Esophagus (tissue), 2 donors: ENCODE measurements at regions not wholly inside any gene's neighbourhood (a gene's known extent, or its start where the extent isn't known, plus 50 kb on each side); places are given as distances from the start of the nearest gene placed in this dataset.

ENCODE experiments used
- H3K27ac ChIP-seq, 2 donors: one replicate each; pipeline ENCODE4 v1.5.1; 2013; ENCODE audit warnings: low read depth in 2 of 2, mild to moderate bottlenecking in 2 of 2, inconsistent platforms in 1 of 2, low read length in 1 of 2, moderate library complexity in 1 of 2
- H3K27me3 ChIP-seq, 2 donors: one replicate each; pipeline ENCODE4 v1.6.1; 2013; ENCODE audit warnings: low read length in 2 of 2, control low read depth in 1 of 2, mild to moderate bottlenecking in 1 of 2; ENCODE audit not compliant: insufficient read depth in 2 of 2, control insufficient read depth in 1 of 2
- H3K36me3 ChIP-seq, 2 donors: one replicate each; pipeline ENCODE4 v1.6.1; 2013; ENCODE audit warnings: low read length in 1 of 2; ENCODE audit not compliant: control insufficient read depth in 2 of 2, insufficient read depth in 2 of 2
- H3K4me1 ChIP-seq, 2 donors: one replicate each; pipeline ENCODE4 v1.6.1; 2013; ENCODE audit warnings: low read length in 1 of 2; ENCODE audit not compliant: control insufficient read depth in 2 of 2, insufficient read depth in 2 of 2
- H3K4me3 ChIP-seq, 2 donors: one replicate each; pipeline ENCODE4 v1.5.1; 2013; ENCODE audit warnings: low read length in 2 of 2, mild to moderate bottlenecking in 2 of 2, low read depth in 1 of 2, moderate library complexity in 1 of 2
- H3K9me3 ChIP-seq, 2 donors: one replicate each; pipeline ENCODE4 v1.6.1; 2013; ENCODE audit warnings: mild to moderate bottlenecking in 2 of 2, low read depth in 1 of 2, low read length in 1 of 2, moderate library complexity in 1 of 2; ENCODE audit not compliant: control insufficient read depth in 2 of 2, insufficient read depth in 1 of 2
- WGBS, 2 donors: extraction: QIAGEN DNeasy Blood & Tissue Kit; methylation state at CpG; one replicate each; pipeline ENCODE4 v1.1.7; 2013; 5-methylcytosine and 5-hydroxymethylcytosine counted together
- donor health status: healthy with polysubstance abuse.
- donor health status: Bipolar disorder and iron deficiency.

DNA sequence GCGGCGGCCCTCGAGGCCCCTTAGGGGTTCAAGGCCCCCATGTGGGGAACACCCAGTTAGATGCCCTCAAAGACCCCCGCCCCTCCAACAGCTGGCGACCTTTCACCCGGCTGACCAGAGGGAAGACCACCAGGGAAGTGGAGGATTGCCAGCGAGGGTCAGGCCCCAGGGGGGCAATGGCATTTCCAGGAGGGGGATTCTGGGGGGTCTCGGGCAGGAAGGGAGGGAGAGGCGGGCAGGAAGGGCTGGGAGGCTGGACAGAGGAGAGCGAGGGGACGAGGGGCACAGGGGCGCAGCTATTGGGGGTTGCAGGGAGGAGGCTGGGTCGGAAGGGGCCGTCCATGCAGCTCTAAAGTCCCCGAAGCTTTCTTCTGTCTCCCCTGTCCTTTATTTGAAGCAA lies 139.5 kb downstream of the C16orf95 start:
- H3K4me3 ChIP-seq = no peak overlapping the region
- H3K27ac ChIP-seq = no peak overlapping the region
- 59 to 70% methylated on average over 15 of the region's 15 CpGs for WGBS, 2 donors
- no peaks in the 10 kb centered on the region for H3K4me1 ChIP-seq
- H3K36me3 ChIP-seq = no peaks in the 10 kb centered on the region
- no peaks in the 10 kb centered on the region for H3K9me3 ChIP-seq
- H3K27me3 ChIP-seq = no peaks in the 10 kb centered on the region

DNA sequence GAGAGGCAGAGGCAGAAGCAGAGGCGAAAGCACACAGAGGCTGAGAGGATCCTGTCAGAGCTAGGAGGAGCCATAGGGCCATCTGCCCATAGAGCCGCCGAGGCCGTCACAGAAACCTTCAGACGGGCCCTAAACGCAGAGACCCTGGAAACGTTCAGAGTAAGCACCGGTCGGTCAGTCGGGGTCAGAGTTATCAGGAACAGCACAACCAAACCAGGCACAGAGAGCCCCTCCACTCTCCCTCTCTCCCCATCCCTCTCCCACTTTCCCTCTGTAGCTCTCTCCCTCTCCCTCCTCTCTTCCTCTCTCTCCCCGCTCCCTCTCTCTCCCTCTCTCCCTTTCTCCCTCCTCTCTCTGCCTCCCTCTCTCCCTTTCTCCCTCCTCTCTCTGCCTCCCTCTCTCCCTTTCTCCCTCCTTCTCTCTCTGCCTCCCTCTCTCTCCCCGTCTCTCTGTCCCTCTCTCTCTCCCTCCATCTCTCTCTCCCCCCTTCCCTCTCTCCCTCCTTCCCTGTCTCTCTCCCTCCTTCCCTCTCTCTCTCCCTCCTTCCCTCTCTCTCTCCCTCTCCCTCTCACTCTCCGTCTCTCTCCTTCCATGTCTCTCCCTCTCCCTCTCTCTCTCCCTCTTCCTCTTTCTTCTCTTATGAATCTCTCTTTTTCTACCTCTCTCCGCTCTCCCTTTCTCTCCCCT lies 138.9 kb downstream of the C16orf95 start:
- Histone ChIP-seq H3K27me3 (no peaks in the 10 kb centered on the region), H3K4me1 (no peaks in the 10 kb centered on the region), H3K36me3 (no peaks in the 10 kb centered on the region), H3K27ac (no peak overlapping the region), H3K9me3 (no peaks in the 10 kb centered on the region), H3K4me3 (no peak overlapping the region)
- 39 to 43% methylated on average over 13 to 14 of the region's 14 CpGs for WGBS, 2 donors

DNA sequence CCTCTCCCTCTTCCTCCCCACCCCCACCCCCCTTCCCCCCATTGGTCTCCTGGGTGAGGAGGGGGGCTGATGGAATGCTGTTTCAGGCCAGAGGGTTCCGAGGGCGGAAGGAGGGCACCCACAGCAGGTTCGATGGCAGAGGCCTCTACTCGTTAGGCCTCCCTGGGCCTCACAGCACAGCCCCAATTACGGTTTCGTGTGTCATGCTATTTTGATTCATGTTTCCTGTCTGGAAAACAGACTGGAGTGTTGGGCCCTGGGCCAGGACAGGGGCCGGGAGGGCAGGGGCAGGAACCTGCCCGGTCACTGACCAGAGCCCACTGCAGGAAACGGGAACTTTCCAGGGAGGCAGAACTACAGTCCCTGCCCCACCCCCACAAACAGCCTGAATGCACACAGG lies 138.2 kb downstream of the C16orf95 start:
- no peak overlapping the region for H3K27ac ChIP-seq
- WGBS, 2 donors = 35 to 50% methylated on average over 9 of the region's 9 CpGs
- H3K9me3 ChIP-seq = no peaks in the 10 kb centered on the region
- H3K36me3 ChIP-seq = no peaks in the 10 kb centered on the region
- no peak overlapping the region for H3K4me3 ChIP-seq
- H3K4me1 ChIP-seq = no peaks in the 10 kb centered on the region
- no peaks in the 10 kb centered on the region for H3K27me3 ChIP-seq

DNA sequence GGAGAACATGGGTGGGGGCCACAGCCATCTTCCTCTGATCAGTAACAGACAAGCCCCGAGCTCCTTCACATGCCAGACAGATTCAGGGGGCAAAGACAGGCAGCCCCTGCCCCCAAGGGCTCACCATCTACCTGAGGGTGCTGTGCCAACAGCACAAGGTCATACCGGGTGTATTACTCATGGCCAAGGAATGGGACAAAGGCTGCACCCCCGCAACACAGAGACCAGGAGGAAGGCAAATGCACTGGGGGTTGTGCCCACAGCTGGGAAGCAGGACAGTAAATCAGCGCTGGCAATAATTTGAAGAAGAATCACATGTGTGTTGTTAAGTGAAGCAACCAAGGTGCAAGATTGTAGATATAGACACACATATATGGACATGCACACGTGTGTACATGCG lies 137.1 kb downstream of the C16orf95 start:
- H3K4me3 ChIP-seq = no peak overlapping the region
- no peak overlapping the region for H3K27ac ChIP-seq
- H3K27me3 ChIP-seq = no peaks in the 10 kb centered on the region
- no peaks in the 10 kb centered on the region for H3K9me3 ChIP-seq
- no peaks in the 10 kb centered on the region for H3K4me1 ChIP-seq
- no peaks in the 10 kb centered on the region for H3K36me3 ChIP-seq
- 81 to 84% methylated on average over 6 of the region's 6 CpGs for WGBS, 2 donors

DNA sequence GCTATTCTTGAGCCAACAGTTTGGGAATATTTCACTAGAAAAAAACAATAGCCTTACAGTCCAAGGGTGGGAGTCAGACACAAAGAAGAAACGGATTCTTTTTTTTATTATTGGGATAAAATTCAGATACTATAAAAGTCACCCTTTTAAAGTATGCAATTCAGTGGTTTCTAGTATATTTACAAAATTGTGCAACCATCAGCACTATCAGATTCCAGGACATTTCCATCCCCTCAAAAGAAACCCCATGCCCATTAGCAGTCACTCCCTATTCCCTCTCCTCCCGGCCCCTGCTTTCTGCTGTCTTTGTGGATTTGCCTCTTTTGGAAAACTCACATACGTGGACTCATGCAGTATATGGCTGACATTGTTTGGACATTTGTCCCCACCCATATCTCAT lies 134.4 kb downstream of the C16orf95 start:
- no peaks in the 10 kb centered on the region for H3K36me3 ChIP-seq
- no peaks in the 10 kb centered on the region for H3K4me1 ChIP-seq
- H3K27ac ChIP-seq = no peak overlapping the region
- H3K27me3 ChIP-seq = no peaks in the 10 kb centered on the region
- H3K4me3 ChIP-seq = no peak overlapping the region
- peaks cover 0 to 7% of the 10 kb centered on the region in 2 donors for H3K9me3 ChIP-seq
- WGBS, 2 donors = 77 to 83% methylated on average over 3 of the region's 3 CpGs

DNA sequence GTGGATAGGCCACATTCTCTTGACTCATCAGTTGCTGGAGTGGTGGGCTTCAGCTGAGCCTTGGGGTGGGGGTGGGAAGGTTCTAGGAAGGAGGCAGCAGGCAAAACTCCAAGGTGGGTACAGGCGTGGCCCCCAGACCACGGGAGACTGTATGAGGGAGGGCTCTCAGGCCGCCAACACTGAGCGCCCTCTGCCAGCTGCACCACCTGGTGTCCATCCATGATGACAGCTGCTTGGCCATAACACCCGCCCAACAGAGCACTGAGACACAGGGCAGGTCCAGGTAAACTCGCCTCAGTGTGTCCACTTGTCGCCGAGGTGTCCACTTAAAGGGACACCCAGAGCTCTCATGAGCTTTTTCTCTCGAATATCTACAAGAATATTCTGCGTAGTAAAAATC lies 133.5 kb downstream of the C16orf95 start:
- 82 to 89% methylated on average over 10 of the region's 10 CpGs for WGBS, 2 donors
- Histone ChIP-seq H3K27me3 (no peaks in the 10 kb centered on the region), H3K9me3 (peaks cover 0 to 12% of the 10 kb centered on the region in 2 donors), H3K36me3 (no peaks in the 10 kb centered on the region), H3K4me3 (no peak overlapping the region), H3K27ac (no peak overlapping the region), H3K4me1 (no peaks in the 10 kb centered on the region)

DNA sequence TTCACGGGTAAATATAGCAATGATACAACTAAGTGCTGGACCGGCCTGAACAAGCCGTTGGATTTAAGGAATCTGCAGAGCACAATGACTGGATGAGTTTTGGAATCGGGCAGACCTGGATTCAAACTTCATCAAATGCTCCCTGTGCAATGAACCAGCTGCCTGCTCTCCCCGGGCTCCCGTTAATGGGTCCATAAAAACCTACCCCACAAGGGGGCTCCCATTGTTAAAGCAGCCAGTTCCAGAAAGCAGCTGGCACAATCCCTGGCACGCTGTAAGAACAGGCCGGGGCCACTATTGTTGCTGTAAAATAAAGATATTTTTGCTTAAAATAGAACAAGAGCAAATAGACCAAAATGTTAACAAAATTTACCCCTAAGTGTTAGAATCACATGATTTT lies 131.9 kb downstream of the C16orf95 start:
- H3K27me3 ChIP-seq = no peaks in the 10 kb centered on the region

DNA sequence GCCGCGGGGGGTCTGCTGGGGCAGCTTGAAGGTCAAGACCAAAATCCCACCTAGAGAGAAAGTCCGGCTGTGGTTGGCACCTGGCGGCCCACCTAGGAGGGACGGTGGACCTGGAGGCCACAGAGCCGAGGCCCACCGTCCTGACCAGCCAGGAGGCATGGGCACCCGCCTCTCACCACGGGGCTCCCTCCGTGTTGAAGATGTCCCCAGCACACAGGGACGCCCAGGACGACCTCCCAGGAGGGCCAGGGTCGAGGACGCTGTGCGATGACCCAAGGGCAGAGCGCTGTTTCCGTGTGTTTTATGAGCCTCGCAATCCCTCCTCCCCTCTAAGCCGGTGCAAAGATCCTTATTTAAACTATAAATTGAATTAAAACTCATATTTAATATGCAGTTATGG lies 131.2 kb downstream of the C16orf95 start:
- H3K27me3 ChIP-seq = no peaks in the 10 kb centered on the region
- peaks cover 10 to 24% of the 10 kb centered on the region in 2 donors for H3K9me3 ChIP-seq
- H3K4me3 ChIP-seq = no peak overlapping the region
- no peaks in the 10 kb centered on the region for H3K4me1 ChIP-seq
- no peak overlapping the region for H3K27ac ChIP-seq
- 92 to 94% methylated on average over 19 of the region's 19 CpGs for WGBS, 2 donors
- H3K36me3 ChIP-seq = no peaks in the 10 kb centered on the region

More for the DNA sequence above, 131.9 kb downstream of the C16orf95 start:
- peaks cover 7 to 20% of the 10 kb centered on the region in 2 donors for H3K9me3 ChIP-seq
- H3K4me1 ChIP-seq = no peaks in the 10 kb centered on the region
- no peak overlapping the region for H3K27ac ChIP-seq
- WGBS, 2 donors = 66 to 73% methylated on average over 8 of the region's 8 CpGs
- no peaks in the 10 kb centered on the region for H3K36me3 ChIP-seq
- no peak overlapping the region for H3K4me3 ChIP-seq

DNA sequence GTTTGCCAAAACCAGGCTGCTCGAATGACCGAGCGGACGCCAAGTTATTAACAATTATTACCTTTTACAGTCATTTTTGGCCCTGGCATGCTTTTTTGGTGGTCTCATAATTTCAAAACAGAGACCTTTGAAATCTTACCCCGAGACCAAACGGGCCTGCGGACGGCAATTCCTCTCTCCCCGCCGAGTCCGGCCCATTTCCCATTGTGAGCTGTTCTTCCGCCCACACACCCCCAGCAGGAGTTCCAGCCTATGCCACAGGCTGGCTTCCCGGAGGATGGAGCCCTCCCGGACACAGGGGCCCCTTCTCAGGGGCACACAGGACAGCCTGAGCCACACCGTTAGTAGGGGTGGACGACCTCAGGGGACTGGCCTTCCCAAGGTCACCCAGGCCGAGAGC lies 130.7 kb downstream of the C16orf95 start:
- H3K36me3 ChIP-seq = no peaks in the 10 kb centered on the region
- WGBS, 2 donors = 84 to 88% methylated on average over 17 of the region's 17 CpGs

DNA sequence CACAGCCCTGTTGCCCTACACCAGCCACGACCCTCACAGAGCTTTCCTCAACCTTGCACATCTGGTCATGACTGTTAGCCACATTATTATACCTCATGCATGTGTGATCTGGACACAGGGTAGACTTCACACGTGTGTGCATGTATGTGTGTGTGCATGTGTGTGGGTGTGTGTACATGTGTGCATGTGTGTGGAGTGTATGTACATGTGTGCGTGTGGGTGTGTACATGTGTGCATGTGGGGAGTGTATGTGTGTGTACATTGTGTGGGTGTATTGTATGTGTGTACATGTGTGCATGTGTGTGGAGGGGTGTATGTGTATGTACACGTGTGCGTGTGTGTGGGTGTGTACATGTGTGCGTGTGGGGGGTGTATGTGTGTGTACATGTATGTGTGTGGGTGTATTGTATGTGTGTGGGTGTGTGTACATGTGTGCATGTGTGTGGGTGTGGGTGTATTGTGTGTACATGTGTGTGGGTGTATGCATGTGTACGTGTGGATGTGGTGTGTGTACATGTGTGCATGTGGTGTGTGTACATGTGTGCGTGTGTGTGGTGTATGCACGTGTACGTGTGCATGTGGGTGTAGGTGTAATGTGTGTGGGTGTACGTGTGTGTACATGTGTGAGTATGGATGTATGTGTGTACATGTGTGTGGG lies 130.2 kb downstream of the C16orf95 start:
- 75 to 78% methylated on average over 11 of the region's 11 CpGs for WGBS, 2 donors

More for the DNA sequence above, 130.7 kb downstream of the C16orf95 start:
- Histone ChIP-seq H3K4me1 (no peaks in the 10 kb centered on the region), H3K4me3 (no peak overlapping the region), H3K27me3 (no peaks in the 10 kb centered on the region), H3K27ac (no peak overlapping the region), H3K9me3 (peaks cover 10 to 24% of the 10 kb centered on the region in 2 donors)

More for the DNA sequence above, 130.2 kb downstream of the C16orf95 start:
- no peaks in the 10 kb centered on the region for H3K36me3 ChIP-seq
- no peak overlapping the region for H3K27ac ChIP-seq
- no peaks in the 10 kb centered on the region for H3K4me1 ChIP-seq
- peaks cover 10 to 24% of the 10 kb centered on the region in 2 donors for H3K9me3 ChIP-seq
- no peaks in the 10 kb centered on the region for H3K27me3 ChIP-seq
- no peak overlapping the region for H3K4me3 ChIP-seq
